ENCODE measurements at regions not wholly inside any gene's neighbourhood (a gene's known extent, or its start where the extent isn't known, plus 50 kb on each side); places are given as distances from the start of the nearest gene placed in this dataset.
A peak's percentile ranks its signal among the peaks of the same experiment; 100 is the strongest.

- DNase-seq, result no peak
These were observed 376.9 kb downstream of the PPP3CA start for GRCh38 chr4:100970414-100970813.

- no peak for DNase-seq
These were observed 377.4 kb downstream of the PPP3CA start for GRCh38 chr4:100969925-100970324.

GRCh38 chr4:100968046-100968445 is 379.3 kb downstream of the PPP3CA start:
- DNase-seq, result no peak

GRCh38 chr4:100963627-100964026 is 383.7 kb downstream of the PPP3CA start:
- no peak for DNase-seq

GRCh38 chr4:100962698-100963097 is 384.6 kb downstream of the PPP3CA start:
- no peak for DNase-seq

- DNase-seq, result no peak
These were observed 387.1 kb downstream of the PPP3CA start for GRCh38 chr4:100960232-100960631.

GRCh38 chr4:100954046-100954445 is 393.3 kb downstream of the PPP3CA start:
- DNase-seq, result no peak

GRCh38 chr4:100953616-100954015 is 393.7 kb downstream of the PPP3CA start:
- DNase-seq, result no peak

- no peak for DNase-seq
These were observed 394.7 kb downstream of the PPP3CA start for GRCh38 chr4:100952590-100952989.

GRCh38 chr4:100949350-100949935 is 397.9 kb downstream of the PPP3CA start:
- DNase-seq, result no peak

- DNase-seq, result no peak
These were observed 398.4 kb downstream of the PPP3CA start for GRCh38 chr4:100948911-100949310.

GRCh38 chr4:100945789-100946188 is 401.5 kb downstream of the PPP3CA start:
- DNase-seq, result no peak

- DNase-seq, result no peak
These were observed 408.6 kb downstream of the PPP3CA start for GRCh38 chr4:100938698-100939097.

GRCh38 chr4:100936661-100937375 is 410.5 kb downstream of the PPP3CA start:
- no peak for DNase-seq

GRCh38 chr4:100935090-100935489 is 412.2 kb downstream of the PPP3CA start:
- DNase-seq, result no peak

- DNase-seq, result no peak
These were observed 413.7 kb downstream of the PPP3CA start for GRCh38 chr4:100933628-100934027.

GRCh38 chr4:100929758-100930157 is 411.9 kb upstream of the EMCN start:
- DNase-seq, result no peak

GRCh38 chr4:100929135-100929534 is 411.3 kb upstream of the EMCN start:
- peak; percentile 5 to 33 for DNase-seq

GRCh38 chr4:100926039-100926717 is 408.4 kb upstream of the EMCN start:
- no peak for DNase-seq

GRCh38 chr4:100913685-100914084 is 395.9 kb upstream of the EMCN start:
- DNase-seq, result no peak

- no peak for DNase-seq
These were observed 390.7 kb upstream of the EMCN start for GRCh38 chr4:100908540-100908939.

GRCh38 chr4:100907465-100908454 is 389.9 kb upstream of the EMCN start:
- DNase-seq, result no peak

- DNase-seq, result no peak
These were observed 389.2 kb upstream of the EMCN start for GRCh38 chr4:100906973-100907372.

Data from cerebellar nuclear complex (tissue), 1 donor.